ENCODE measurements at regions not wholly inside any gene's neighbourhood (a gene's known extent, or its start where the extent isn't known, plus 50 kb on each side); places are given as distances from the start of the nearest gene placed in this dataset.

DNA sequence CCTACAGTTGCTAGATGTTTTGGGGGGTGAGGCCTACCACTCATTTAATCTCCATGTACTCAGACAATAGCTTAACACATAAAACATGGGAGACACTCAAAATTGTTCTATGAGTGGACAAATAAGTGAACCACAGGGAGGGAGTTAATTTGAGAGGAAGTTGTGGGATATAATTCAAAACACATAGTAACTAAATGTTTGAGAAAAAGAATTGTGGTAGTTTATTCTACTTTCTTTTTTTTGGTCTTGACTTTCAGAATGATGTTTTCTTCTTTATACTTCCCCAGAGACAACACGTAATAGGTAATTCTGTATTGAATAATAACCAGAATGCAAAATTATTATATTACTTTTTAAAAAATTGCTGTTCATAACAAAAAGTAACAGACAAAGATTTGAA lies 453.8 kb downstream of the RFPL4B start:
- DNase-seq (ENCODE audit: low read depth) = no peak

DNA sequence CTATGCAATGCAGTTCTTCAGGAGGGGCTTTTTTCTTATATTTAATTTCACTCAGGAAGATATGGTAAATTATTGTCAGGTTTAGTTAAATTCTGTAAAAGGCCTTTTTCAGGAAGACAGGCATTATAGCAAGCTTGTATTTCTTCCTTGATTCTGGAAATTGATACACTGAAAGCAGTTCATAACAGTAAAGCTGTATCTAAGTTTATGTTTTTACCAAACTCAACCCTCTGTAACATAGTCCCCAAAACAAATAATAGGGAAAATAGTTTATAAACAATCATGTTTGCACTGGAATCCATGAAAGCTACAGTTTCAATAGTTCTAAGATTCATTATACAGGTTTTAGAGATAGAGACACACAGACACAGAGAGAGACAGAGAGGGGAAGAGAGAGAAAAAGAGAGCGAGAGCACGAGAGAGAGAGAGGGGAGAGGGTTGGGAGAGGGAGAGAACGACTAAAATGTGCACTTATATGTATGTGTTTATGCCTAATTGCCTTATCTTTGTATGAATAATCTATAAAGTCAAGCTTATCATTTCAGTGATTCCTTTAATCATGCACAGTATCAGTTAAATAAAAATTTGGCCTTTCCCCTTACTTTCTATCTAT lies 454.4 kb downstream of the RFPL4B start:
- no peak for DNase-seq (ENCODE audit: low read depth)

DNA sequence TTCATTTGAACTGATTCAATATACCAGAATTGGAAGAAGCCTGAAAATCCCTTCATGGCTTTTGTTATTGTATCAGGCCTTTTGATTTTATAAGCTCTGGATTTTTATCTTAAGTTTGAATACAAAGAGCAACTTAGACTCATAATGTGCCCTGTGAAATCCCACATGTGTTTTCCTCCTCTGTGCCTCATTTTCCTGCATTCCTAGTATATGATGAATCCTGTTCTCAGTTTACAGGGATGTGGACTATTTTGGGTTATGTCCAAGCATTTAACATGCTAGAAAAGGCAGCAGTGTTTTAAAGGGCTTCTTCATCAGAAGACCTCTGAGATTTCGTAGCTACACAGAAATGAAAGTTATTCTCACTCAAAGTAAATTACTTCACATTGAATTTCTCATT lies 455.0 kb downstream of the RFPL4B start:
- peak; percentile 77 for DNase-seq (ENCODE audit: low read depth)

DNA sequence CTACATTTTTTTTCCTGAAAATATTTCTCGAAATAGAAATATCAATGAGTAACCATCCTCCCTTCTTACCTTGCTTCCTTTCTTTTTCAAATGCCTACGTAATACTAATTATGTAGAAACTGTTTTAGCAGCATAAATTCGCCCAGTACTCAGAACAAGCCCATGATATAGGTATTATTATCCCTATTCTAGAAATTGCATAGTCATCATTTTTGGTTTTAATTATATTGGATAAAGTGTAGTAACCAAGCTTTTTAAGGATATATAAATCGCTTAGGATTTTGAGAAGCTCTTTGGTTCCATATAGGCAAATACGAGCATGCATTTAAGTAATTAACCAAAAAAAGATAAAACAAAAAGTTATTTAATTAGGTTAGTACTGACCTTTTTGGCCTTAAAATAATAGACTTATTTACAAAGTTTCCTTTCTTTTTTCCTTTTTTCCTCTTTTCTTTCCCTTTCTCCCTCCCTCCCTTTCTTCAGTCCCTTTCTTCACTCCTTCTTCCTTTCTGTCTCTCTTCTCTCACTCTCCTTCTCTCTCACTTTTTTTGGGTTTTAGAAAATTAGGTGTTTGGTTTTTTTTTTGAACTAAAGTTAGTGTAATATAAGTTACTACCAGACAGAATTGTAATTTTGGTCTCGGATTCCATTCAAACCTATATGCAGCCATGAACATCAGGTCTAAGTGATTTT lies 457.7 kb downstream of the RFPL4B start:
- no peak for DNase-seq (ENCODE audit: low read depth)

DNA sequence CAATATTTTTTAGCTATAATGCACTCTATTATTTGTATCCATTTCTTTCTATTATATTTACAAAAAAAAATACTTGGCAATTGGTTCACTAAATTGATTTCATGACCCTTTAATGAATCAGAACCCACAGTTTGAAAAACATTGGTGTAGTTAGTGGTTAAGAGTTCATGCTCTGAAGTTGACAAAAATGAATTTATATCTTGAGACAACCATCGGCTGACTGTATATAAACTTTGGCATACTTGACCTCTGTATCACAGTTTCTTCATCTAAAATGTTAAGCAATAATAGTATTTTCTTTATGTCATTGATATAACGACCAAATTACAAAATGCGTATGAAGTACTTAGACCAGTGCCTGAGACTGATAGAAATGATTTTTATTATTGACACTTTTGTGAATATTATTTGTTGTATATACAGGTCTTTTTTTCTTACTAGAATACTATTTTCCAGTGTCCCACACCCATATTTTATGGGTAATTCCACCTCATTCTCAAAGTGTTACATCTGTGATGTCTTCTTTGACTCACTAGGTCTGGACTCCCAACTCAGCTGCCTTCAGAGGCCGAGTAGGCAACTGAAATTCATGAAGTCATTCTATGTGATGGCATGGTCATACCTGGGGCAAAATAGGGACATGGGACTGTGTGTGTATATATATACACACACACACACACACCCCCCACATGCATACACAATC lies 459.2 kb downstream of the RFPL4B start:
- peak; percentile 12 for DNase-seq (ENCODE audit: low read depth)

DNA sequence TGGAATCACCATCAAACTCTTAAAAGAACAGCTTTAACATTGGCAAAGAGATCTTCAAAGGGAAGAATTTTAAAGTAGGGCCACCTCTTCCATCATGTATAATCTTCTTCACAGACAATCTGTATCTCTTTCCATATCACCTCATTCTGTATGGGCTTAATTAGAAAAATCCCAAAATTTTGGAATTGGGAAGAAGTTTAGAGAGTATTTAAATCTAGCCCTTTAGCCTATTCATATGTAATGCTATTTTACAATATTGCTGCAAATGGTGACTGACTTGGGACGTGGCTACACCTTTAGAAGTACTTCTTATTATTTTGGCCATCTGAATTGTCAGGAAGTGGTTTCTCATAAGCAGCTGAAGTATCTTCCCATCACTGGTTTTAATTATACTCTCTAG lies 474.3 kb downstream of the RFPL4B start:
- DNase-seq (ENCODE audit: low read depth) = no peak

- no peak for DNase-seq (ENCODE audit: low read depth)
Observed at GRCh38 chr6:112822769-112823168, 475.6 kb downstream of the RFPL4B start.

GRCh38 chr6:112827793-112828192 lies 480.7 kb downstream of the RFPL4B start:
- DNase-seq (ENCODE audit: low read depth) = peak; percentile 32

- no peak for DNase-seq (ENCODE audit: low read depth)
Observed at GRCh38 chr6:112831022-112831421, 483.9 kb downstream of the RFPL4B start.

- peak; percentile 10 for DNase-seq (ENCODE audit: low read depth)
Observed at GRCh38 chr6:112833581-112834131, 486.5 kb downstream of the RFPL4B start.

DNA sequence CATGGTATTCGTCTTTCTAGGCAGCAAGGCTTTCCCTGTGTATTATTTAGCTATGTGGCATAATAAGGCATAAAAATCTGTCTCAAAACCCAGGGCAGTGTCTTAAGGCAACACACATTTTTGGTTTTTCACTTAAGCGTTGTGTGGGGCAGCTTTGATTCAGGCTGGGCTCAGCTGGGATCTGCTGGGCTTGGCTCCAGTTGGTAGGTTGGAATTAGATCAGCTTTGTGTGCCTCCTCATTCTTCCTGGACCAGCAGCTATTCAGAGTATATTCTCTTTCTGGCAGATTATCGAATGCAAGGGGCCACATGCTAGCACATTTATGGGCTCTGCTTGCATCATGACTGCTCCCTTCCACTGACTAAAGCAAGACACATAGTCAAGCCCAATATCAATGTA lies 487.9 kb downstream of the RFPL4B start:
- no peak for DNase-seq (ENCODE audit: low read depth)

- peak; percentile 74 for DNase-seq (ENCODE audit: low read depth)
Observed at GRCh38 chr6:112839525-112839961, 492.4 kb downstream of the RFPL4B start.

GRCh38 chr6:112841553-112842329 lies 494.6 kb downstream of the RFPL4B start:
- DNase-seq (ENCODE audit: low read depth) = no peak

DNA sequence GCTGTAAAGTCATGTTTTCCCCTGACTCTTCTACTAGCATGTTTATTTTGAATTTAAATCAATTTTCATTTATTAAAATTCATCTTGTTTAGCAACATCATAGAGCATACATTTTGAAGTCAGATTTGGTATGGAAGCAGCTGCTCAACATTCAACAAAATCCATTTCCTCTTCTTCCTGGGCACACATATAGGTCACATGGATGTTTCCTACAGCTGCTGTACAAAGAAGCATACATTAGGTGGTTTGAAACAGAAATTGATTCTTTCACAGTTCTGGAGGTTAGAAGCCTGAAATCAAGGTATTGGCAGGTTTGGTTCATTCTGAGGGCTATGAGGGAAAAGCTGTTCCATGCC lies 495.2 kb downstream of the RFPL4B start:
- DNase-seq (ENCODE audit: low read depth) = no peak

- no peak for DNase-seq (ENCODE audit: low read depth)
Observed at GRCh38 chr6:112846681-112847080, 499.6 kb downstream of the RFPL4B start.

GRCh38 chr6:112851146-112851545 lies 504.0 kb downstream of the RFPL4B start:
- DNase-seq (ENCODE audit: low read depth) = no peak

GRCh38 chr6:112853162-112853561 lies 506.0 kb downstream of the RFPL4B start:
- no peak for DNase-seq (ENCODE audit: low read depth)

- DNase-seq (ENCODE audit: low read depth) = no peak
Observed at GRCh38 chr6:112863753-112864152, 516.6 kb downstream of the RFPL4B start.

DNA sequence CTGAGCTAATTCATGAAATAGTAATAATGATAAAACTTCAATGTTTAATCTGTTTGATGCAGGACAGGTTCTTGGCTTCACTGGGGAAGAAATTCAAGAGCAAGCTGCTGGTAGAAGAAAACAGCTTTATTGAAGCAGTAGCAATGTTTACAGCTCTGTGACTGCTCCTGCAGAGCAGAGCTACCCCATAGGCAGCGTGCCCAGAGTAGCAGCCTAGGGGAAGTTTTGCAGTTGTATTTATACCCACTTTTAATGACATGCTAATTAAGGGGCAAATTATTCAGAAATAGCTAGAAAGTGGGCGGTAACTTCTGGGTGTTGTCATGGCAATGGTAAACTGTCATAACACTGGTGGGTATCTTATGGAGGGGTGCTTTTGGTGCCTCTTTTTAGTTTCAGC lies 518.0 kb downstream of the RFPL4B start:
- no peak for DNase-seq (ENCODE audit: low read depth)

DNA sequence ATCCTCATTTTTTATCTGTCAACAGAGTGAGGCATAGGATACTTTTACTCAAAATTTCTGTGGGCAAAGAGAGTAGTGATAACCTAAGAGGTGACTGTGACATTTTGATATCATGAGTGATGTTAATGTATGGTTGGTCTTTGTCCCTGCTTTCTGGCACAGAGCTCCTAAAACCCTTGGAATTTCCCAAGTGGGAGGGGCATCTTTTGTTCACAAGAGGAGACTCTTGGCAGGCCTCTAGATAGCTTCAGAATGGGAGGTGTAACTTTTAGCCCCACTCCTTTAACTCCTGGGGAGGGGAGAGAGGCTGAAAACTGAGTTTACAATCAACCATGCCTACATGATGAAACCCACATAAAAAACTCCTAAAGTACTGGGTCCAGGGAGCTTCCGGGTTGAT lies 527.8 kb downstream of the RFPL4B start:
- DNase-seq (ENCODE audit: low read depth) = no peak

DNA sequence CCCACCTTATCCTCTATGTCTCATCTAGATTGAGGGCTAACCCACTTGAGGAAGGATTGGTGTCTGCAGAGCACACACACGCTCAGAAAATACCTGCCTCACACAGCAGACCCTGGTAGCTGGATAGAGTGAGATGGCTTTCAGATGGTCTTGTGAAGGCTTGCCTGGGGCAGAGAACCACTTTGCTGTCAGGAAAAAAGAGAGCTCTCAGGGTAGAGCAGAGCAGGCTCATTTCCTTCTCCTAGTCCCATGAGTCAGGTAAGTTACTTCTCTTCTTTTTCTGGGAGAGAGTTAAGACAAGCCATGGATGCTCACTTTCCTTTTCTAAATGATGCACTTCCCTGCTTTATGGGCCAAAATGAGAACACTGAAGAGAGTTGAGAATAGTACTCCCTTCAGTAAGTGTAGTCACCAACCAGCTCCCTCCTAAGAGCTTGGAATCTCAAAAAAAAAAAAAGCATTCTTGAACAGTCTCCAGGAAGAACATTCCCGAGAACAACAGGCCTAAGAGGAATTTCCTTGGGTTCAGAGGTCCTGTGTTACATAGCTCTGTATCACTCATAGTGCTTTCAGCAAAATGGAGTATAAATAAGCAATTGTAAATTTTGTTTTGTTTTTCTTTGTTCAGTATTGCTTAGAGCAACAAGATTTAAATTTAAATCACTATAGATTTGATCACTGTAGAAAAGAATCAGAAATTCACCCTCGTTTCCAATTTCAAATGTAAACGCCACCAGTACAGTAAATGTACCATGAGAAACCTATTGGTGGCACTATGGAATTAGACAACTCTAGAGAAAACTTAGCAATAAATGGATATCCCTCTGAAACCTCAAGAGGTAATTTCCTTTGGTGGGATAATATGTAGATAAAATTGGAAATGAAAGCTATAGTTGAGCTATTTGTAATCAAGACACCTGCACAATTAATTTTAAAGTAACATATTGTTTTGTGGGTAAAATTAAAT lies 530.3 kb downstream of the RFPL4B start:
- DNase-seq (ENCODE audit: low read depth) = peak; percentile 83

All from GM04504 (cell line).